K562 (cell line): ENCODE measurements at regions not wholly inside any gene's neighbourhood (a gene's known extent, or its start where the extent isn't known, plus 50 kb on each side); places are given as distances from the start of the nearest gene placed in this dataset.
"Not testable (repeated sequence)": the region's sequence is repeated elsewhere in the genome, so short reads cannot be mapped to it uniquely, and the experiment has no call there.

ENCODE experiments used
- ATAC-seq: fragments of 200-7000 bp; cut with Tn5 transposase; 3 replicates; pipeline ENCODE4 v1.9.1; 2020; ENCODE audit warnings: moderate library complexity
- BruUV-seq: library from RNA; stranded (reverse); fragments of 400-500 nt; replicated peaks from 2 replicates; lab custom pipeline; 2021; lab: Mats Ljungman, UMichigan
- CTCF ChIA-PET: fragments of 300-600 bp; formaldehyde crosslinking; extraction: SDS; loops from one replicate; lab custom pipeline; 2021; ENCODE audit warnings: low intra/inter-chr PET ratio; lab: Yijun Ruan, JAX
- POLR2A ChIA-PET: fragments of 300-600, 350-650 bp; sonication (Branson Sonifier 250); formaldehyde crosslinking; extraction: SDS; loops from one replicate; lab custom pipeline; 2021; ENCODE audit warnings: antibody characterized with exemption, inconsistent platforms; lab: Yijun Ruan, JAX
- DNase-seq, 4 experiments: peaks; one replicate each; pipeline versions ENCODE4 v3.0.0 to v3.0.0-alpha.2; 2011 to 2018; ENCODE audit warnings: low spot score in 3 of 4, mixed read lengths in 3 of 4; ENCODE audit errors: extremely low read depth in 1 of 4
- FAIRE-seq: peaks from 2 replicates; lab custom pipeline; 2011; peaks lifted over from hg19 to GRCh38; lab: Jason Lieb, UNC
- H2AFZ ChIP-seq: 2 replicates; pipeline ENCODE4 v1.6.0; 2011; ENCODE audit warnings: low read depth, low read length, control low read depth, inconsistent platforms
- H3K27ac ChIP-seq: fragments of 200-600 bp; 3 replicates; pipeline ENCODE4 v1.8.0; 2011; ENCODE audit warnings: low read depth, mild to moderate bottlenecking, control low read depth, inconsistent platforms, low read length, moderate library complexity, mixed read lengths; ENCODE audit errors: extremely low read depth
- H3K27me3 ChIP-seq, 2 experiments: fragments of 300-600 bp in 1 of 2; 2 replicates in 1 of 2; 3 replicates in 1 of 2; pipeline versions ENCODE4 v1.6.0 to v1.8.0; 2011; ENCODE audit warnings: inconsistent platforms in 2 of 2, low read length in 2 of 2, mild to moderate bottlenecking in 1 of 2, mixed read lengths in 1 of 2, moderate library complexity in 1 of 2; ENCODE audit not compliant: control insufficient read depth in 2 of 2, insufficient read depth in 2 of 2
- H3K36me3 ChIP-seq: fragments of 300-600 bp; 3 replicates; pipeline ENCODE4 v1.8.0; 2011; ENCODE audit warnings: mild to moderate bottlenecking, low read length, inconsistent platforms; ENCODE audit not compliant: control insufficient read depth, insufficient read depth
- H3K4me1 ChIP-seq, 2 experiments: fragments of 200-600 bp in 1 of 2; replicated peaks in 1 of 2; 2 replicates in 1 of 2; 3 replicates in 1 of 2; pipeline versions ENCODE4 v1.5.1 to v1.8.0; 2011; ENCODE audit warnings: inconsistent platforms in 2 of 2, low read length in 2 of 2, mild to moderate bottlenecking in 1 of 2, mixed read lengths in 1 of 2, moderate library complexity in 1 of 2; ENCODE audit not compliant: control insufficient read depth in 2 of 2, insufficient read depth in 2 of 2
- H3K4me2 ChIP-seq: 2 replicates; pipeline ENCODE4 v1.6.1; 2011; ENCODE audit warnings: low read length, control low read depth, inconsistent platforms, mixed read lengths; ENCODE audit not compliant: insufficient read depth
- H3K4me3 ChIP-seq: fragments of 200-600 bp; sonication (generic), shearing (Covaris generic); 2 replicates; pipeline ENCODE4 v1.5.1; 2016; ENCODE audit warnings: control low read depth, inconsistent platforms
- H3K79me2 ChIP-seq: fragments of 200-600 bp; 3 replicates; pipeline ENCODE4 v1.8.0; 2011; ENCODE audit warnings: low read length, inconsistent platforms; ENCODE audit not compliant: control insufficient read depth, insufficient read depth
- H3K9ac ChIP-seq, 2 experiments: 2 replicates each; pipeline versions ENCODE4 v1.6.0 to v1.6.1; 2011; ENCODE audit warnings: low read depth in 2 of 2, low read length in 2 of 2, control low read depth in 1 of 2, inconsistent platforms in 1 of 2, mild to moderate bottlenecking in 1 of 2, mixed read lengths in 1 of 2; ENCODE audit not compliant: insufficient read depth in 1 of 2
- H3K9me1 ChIP-seq: one replicate; pipeline ENCODE4 v1.6.0; 2011; ENCODE audit warnings: inconsistent platforms, mild to moderate bottlenecking, low read length, moderate library complexity; ENCODE audit not compliant: control insufficient read depth, insufficient read depth
- H3K9me3 ChIP-seq: replicated peaks from 2 replicates; pipeline ENCODE4 v1.5.1; 2011; ENCODE audit warnings: low read depth, low read length, inconsistent platforms; ENCODE audit not compliant: control insufficient read depth, insufficient read depth
- H4K20me1 ChIP-seq: replicated peaks from 2 replicates; pipeline ENCODE4 v1.6.1; 2011; ENCODE audit warnings: low read length, inconsistent platforms, mixed read lengths; ENCODE audit not compliant: control insufficient read depth, insufficient read depth
- KDM1A ChIP-seq, 2 experiments: fragments of 450-650 bp; IDR thresholded peaks; 2 replicates each; pipeline ENCODE4 v1.6.1; 2016; ENCODE audit warnings: mild to moderate bottlenecking in 2 of 2
- NFE2 ChIP-seq: IDR thresholded peaks from 2 replicates; pipeline ENCODE4 v1.6.1; 2014; ENCODE audit warnings: antibody characterized with exemption, low read depth
- RCOR1 ChIP-seq, 2 experiments: IDR thresholded peaks; 2 replicates each; pipeline ENCODE4 v1.6.1; 2012; ENCODE audit warnings: low read depth in 2 of 2, low read length in 2 of 2, borderline replicate concordance in 1 of 2, improper control_type of control experiment in 1 of 2
- ZNF175 ChIP-seq: fragments of 200-800 bp; sonication (Bioruptor generic); IDR thresholded peaks from 2 replicates; pipeline ENCODE4 v1.6.1; 2016; ENCODE audit warnings: low read depth, mild to moderate bottlenecking, missing genetic modification characterization, missing compliant biosample characterization
- ZNF57 ChIP-seq: fragments of 450-650 bp; formaldehyde crosslinking; IDR thresholded peaks from 2 replicates; pipeline ENCODE4 v1.4.0; 2020; ENCODE audit warnings: mild to moderate bottlenecking, moderate library complexity
- WGBS: fragments of 100-300 bp; shearing (Covaris generic); methylation state at CpG from one replicate; pipeline ENCODE4 v1.1.6; 2016; ENCODE audit warnings: low coverage, mixed read lengths; ENCODE audit not compliant: insufficient coverage; ENCODE audit errors: missing lambda C conversion rate; 5-methylcytosine and 5-hydroxymethylcytosine counted together
- in situ Hi-C: fragments of 300-500 bp; cut with MboI; formaldehyde crosslinking; loops from 4 replicates; pipeline ENCODE4 v1.15.0; 2018; ENCODE audit warnings: inconsistent platforms, mixed read lengths
- intact Hi-C: fragments of 100-400 bp; cut with micrococcal nuclease; formaldehyde crosslinking; loops from 2 replicates; pipeline ENCODE4 v1.14.2; 2022

GRCh38 chr19:31890230-31890629, 455.2 kb upstream of the ZNF507 start (continued):
- TF ChIP-seq KDM1A (IDR thresholded peaks at IDR 0.05) = 0 out of 4 replicates have a peak, but pooled peaks of 1 of the 2 experiments have one; percentile 12
- 0 out of 4 replicates have a peak, but pooled peaks of 1 of the 2 experiments have one; percentile 42 for TF ChIP-seq RCOR1 (IDR thresholded peaks at IDR 0.05; ENCODE audit: borderline replicate concordance in 1 of 2, low read depth in 2 of 2, low read length in 2 of 2)
- no peak for TF ChIP-seq ZNF57 (CRISPR knock-in tag)
- TF ChIP-seq NFE2 = no peak

- TF ChIP-seq ZNF175 (no peak), KDM1A (IDR thresholded peaks at IDR 0.05) (no peak)
- TF ChIP-seq, all 486 proteins: peak for 0
- ATAC-seq = no peak
- no peaks in the 10 kb centered on the region; a peak in 1 of 5 replicates for H3K4me1 ChIP-seq
- no peaks in the 10 kb centered on the region for H3K79me2 ChIP-seq
- H3K9me1 ChIP-seq = no peaks in the 10 kb centered on the region
- no peak overlapping the region for H3K27ac ChIP-seq
- BruUV-seq = no TSS peak
- 0 out of 2 replicates have a peak, but pooled peaks cover 3% of the 10 kb centered on the region for H4K20me1 ChIP-seq
- FAIRE-seq = no peak
- no peaks in the 10 kb centered on the region for H3K9me3 ChIP-seq
- no peak overlapping the region for H3K4me2 ChIP-seq
- H3K4me3 ChIP-seq = no peak overlapping the region
- no peaks in the 10 kb centered on the region; a peak in 1 of 5 replicates for H3K27me3 ChIP-seq
- no peak for DNase-seq
- H3K36me3 ChIP-seq = no peaks in the 10 kb centered on the region
- intact Hi-C loops (no loop called here), in situ Hi-C loops (no loop called here)
- no peak overlapping the region for H2AFZ ChIP-seq
- ChIA-PET POLR2A (no interaction called here), CTCF (no interaction called here)
- H3K9ac ChIP-seq = no peak overlapping the region
- 0% methylated on average over 2 of the region's 2 CpGs for WGBS
Observed at GRCh38 chr19:31892060-31892459, 453.4 kb upstream of the ZNF507 start.

GRCh38 chr19:31893491-31893890, 451.9 kb upstream of the ZNF507 start:
- WGBS = 6% methylated on average over 3 of the region's 4 CpGs
- H3K27me3 ChIP-seq, H3K9ac ChIP-seq, intact Hi-C loops, H3K4me1 ChIP-seq, H3K9me1 ChIP-seq, H3K4me2 ChIP-seq, POLR2A ChIA-PET, BruUV-seq, H3K79me2 ChIP-seq, in situ Hi-C loops, ATAC-seq, FAIRE-seq, H4K20me1 ChIP-seq, H2AFZ ChIP-seq, H3K36me3 ChIP-seq, H3K4me3 ChIP-seq, DNase-seq, CTCF ChIA-PET, H3K9me3 ChIP-seq, H3K27ac ChIP-seq: not testable (repeated sequence)
